GDM1 (cell line): ENCODE measurements at regions not wholly inside any gene's neighbourhood (a gene's known extent, or its start where the extent isn't known, plus 50 kb on each side); places are given as distances from the start of the nearest gene placed in this dataset.
"Not testable (repeated sequence)": the region's sequence is repeated elsewhere in the genome, so short reads cannot be mapped to it uniquely, and the experiment has no call there.

Source experiments
- DNase-seq: peaks from one replicate; lab custom pipeline; 2025; lab: John Stamatoyannopoulos, UW

- no peak for DNase-seq
Observed at GRCh38 chr4:120636120-120636630, 286.4 kb downstream of the PRDM5 start.

GRCh38 chr4:120633810-120634209, 288.7 kb downstream of the PRDM5 start:
- no peak for DNase-seq

DNA sequence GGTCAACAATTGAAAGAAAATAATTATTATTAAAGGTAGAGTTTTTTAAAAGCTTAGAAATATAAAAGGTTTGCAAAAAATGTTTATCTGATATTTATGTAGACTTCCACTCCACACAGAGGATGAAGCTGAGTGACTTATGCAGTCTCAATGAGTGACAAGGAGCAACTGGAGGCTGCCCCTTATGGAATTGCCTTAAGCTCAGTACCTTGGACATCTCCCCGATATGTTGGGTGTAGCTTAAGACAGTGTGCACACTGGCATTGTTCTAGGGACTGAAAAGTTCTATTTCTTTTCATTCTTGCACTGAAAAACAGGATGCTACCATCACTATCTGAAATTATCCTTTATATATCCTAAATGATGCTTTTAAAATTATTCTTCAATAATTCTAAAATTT, 292.1 kb downstream of the PRDM5 start:
- no peak for DNase-seq

GRCh38 chr4:120629546-120630108, 292.9 kb downstream of the PRDM5 start:
- DNase-seq = no peak

GRCh38 chr4:120622601-120623000, 299.9 kb downstream of the PRDM5 start:
- no peak for DNase-seq

GRCh38 chr4:120617171-120617570, 305.4 kb downstream of the PRDM5 start:
- DNase-seq = no peak

- DNase-seq = no peak
Observed at GRCh38 chr4:120616041-120616440, 306.5 kb downstream of the PRDM5 start.

GRCh38 chr4:120613778-120614177, 308.7 kb downstream of the PRDM5 start:
- no peak for DNase-seq

GRCh38 chr4:120611092-120611491, 311.4 kb downstream of the PRDM5 start:
- DNase-seq = no peak

GRCh38 chr4:120591038-120591437, 331.5 kb downstream of the PRDM5 start:
- DNase-seq = no peak

DNA sequence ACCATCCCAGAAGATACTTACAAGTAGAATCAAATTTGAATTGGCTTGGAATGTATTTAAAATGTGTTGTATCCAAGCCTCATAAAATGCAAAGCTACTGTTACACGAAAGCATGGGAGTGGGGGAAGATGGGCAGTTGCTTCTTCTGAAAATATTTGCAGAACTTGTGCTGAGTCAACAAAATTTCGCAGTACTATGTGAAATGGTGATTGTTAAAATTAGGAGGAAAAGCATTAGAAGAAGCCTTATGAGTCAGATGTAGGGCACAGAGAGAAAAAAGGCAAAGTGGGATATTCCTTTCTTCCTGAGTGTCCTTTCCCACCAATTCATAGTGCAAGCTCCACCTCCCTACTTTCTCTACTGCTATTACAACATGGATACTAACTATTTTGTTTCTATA, 332.7 kb downstream of the PRDM5 start:
- no peak for DNase-seq

DNA sequence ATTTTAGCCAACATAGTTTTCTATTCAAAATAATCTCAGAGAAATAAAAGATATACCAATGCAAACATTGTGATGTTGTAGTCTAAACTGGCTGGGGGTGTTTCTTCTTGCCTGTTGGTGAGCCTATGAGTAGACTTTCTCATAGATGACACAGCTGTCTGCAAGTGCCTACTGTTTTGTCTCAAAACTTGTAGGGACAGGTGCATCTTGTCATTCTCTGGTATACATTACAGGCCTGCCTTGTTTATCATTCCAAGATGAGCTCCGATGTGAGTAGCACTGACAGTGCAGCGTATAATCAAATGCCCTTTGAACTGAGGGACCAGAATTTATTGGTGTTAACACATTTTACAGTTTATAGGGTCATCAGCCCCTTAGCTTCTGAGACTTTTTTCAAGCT, 353.8 kb downstream of the PRDM5 start:
- DNase-seq = no peak

DNA sequence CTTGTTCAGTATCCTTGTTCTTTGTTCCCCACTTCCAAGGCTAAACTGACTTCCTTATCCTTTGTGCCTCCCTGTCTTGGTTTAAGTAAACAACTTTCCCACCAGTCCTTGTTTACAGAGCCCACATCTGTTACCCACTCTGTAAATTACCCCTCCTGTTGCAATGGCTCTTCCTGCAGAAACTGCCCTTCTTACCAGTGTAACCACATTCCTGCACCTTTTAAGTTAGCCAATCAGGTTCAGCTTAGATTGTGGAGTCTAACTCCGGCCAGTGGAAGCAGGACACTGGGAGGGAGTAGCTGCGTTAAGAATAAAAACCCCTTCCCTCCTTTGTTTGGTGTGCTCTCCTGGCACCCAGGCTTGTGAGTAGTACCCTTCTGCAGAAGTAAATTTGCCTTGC, 360.9 kb downstream of the PRDM5 start:
- DNase-seq = no peak

- DNase-seq = no peak
Observed at GRCh38 chr4:120557372-120557771, 365.2 kb downstream of the PRDM5 start.

DNA sequence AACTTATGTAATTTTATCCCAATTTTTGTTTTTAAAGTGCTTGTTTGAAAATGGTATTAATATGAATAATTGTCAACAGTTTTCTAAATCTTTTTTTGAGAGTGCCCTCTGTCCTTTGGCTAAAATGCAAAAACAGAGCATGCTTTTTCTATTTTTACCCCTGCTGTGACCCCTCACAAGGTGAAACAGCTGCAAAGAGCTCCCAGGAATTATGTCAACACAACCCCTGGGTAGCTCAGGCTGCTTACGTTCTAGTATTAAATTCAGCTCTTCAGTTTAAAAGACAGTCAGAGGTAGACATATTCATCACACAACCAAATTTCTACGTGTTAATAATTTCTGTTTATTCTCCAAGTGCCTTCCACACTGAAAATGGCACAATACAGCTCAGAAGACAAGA, 367.5 kb downstream of the PRDM5 start:
- DNase-seq = no peak

- no peak for DNase-seq
Observed at GRCh38 chr4:120554086-120554485, 368.4 kb downstream of the PRDM5 start.

DNA sequence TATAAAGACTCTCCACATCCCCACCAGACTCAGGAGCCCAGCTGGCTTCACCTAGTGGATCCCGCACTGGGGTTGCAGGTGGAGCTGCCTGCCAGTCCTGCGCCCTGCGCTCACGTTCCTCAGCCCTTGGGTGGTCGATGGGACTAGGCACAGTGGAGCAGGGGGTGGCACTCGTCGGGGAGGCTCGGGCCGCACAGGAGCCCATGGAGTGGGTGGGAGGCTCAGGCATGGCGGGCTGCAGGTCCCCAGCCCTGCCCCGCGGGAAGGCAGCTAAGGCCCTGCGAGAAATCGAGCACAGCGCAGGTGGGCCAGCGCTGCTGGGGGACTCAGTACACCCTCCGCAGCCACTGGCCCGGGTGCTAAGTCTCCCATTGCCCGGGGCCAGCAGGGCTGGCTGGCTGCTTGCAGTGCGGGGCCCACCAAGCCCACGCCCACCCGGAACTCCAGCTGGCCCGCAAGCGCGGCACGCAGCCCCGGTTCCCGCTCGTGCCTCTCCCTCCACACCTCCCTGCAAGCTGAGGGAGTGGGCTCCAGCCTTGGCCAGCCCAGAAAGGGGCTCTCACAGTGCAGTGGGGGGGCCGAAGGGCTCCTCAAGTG, 371.8 kb downstream of the PRDM5 start:
- DNase-seq = not testable (repeated sequence)

- DNase-seq = no peak
Observed at GRCh38 chr4:120549011-120549570, 373.4 kb downstream of the PRDM5 start.

DNA sequence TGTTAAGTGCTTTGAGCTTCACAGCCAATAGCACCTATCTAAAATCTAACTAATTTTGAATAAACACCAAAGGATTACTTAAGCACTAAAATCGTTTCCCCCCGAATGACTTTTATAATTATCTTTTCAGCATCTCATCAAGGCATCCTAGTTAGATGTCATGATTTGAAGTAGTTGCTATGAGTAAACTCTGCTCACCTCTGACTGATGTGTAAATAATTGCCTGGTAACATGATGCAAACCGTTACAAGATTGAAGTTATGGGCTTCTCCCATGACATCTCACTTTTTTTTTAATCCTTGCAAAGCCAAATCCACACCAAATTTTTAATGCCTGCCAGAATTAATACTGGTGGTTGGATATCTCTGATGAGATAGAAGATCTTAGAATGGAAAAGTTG, 377.1 kb downstream of the PRDM5 start:
- DNase-seq = no peak

DNA sequence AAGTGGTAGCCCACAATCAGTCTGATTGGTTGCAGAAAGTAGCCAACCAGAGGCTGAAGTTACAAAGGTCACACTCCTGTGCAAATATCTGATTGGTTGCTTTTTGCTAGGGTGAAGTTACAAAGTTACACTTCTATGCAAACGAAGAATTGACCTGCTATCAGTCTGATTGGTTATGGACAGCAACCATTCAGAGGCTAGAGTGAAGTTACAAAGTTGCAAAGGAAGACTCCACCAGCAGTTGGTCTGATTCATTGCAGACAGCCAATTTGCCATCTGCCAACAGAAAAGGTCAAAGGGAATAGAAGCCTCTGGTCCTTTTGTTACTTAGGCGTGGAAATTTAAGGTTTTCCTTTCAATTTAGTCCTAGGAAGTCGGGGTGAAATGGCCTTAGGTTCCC, 377.7 kb downstream of the PRDM5 start:
- DNase-seq = no peak

DNA sequence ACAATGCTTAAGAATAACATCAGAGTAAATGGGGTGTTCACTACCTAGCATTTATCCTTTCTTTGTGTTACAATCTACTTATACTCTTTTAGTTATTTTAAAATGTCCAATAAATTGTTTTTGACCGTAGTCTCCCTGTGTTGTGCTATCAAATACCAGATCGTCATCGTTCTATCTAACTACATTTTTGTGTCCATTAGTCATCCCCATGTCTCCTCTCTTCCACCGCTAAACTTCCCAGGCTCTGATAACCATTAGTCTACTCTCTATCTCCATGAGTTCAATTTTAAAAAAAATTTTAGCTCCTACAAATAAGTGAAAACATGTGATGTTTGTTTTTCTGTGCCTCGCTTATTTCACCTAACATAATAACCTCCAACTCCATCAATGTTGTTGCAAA, 381.9 kb downstream of the PRDM5 start:
- DNase-seq = no peak

DNA sequence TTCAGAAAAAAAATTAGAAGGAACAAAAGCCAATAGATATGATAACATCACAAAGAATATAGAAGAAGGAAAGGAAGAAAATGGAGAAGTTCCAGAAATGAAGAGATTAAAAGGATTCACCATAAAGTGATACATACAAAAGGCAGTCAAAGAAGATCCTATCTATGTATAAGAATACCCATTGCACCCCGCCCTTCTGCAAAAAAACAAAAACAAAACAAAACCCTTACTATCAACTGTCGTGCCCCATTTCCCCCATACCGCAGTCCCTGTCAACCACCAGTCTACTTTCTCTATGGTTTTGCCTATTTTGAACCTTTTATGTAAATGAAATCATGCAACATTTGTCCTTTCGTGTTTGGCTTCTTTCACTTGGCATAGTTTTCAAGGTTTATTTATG, 385.6 kb downstream of the PRDM5 start:
- DNase-seq = no peak

DNA sequence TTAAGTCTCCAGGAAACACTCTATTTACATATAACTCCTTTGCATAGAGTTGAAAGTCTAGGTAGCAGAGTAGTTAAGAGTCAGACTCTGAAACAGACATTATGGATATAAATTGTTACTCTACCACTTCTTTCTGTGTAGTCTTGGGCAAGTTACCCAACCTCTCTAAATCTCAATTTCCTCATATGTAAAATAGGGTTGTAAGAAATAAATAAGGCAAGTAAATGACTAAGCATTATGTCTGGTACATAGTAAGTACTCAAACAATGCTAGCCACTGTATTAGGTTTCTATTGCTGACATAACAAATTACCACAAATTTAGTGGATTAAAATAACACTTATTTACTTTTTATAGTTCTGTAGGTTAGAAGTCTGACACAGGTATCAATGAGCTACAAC, 394.1 kb downstream of the PRDM5 start:
- DNase-seq = no peak

DNA sequence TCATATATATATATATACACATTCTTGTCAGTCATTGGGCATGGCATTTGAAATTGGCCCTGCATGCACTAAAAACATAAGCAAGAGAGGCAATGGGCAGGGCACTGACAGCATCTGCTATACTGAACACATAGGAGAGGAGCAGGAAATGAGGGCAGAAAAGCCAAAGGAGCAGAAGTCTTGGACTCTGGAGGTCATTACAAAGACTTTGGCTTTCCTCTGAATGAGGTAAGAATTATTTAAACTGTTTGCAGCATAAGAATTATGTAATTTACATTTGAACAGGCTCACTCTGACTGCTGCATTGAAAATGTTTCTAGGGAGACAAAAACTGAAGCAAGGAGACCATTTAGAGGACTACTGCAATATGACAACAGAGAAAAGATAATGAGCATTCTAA, 396.5 kb downstream of the PRDM5 start:
- no peak for DNase-seq
